Bone marrow (tissue), 2 donors: ENCODE measurements at regions not wholly inside any gene's neighbourhood (a gene's known extent, or its start where the extent isn't known, plus 50 kb on each side); places are given as distances from the start of the nearest gene placed in this dataset.

ENCODE experiments used
- DNase-seq, 2 donors: peaks; one replicate each; lab custom pipeline; 2025; lab: John Stamatoyannopoulos, UW

DNA sequence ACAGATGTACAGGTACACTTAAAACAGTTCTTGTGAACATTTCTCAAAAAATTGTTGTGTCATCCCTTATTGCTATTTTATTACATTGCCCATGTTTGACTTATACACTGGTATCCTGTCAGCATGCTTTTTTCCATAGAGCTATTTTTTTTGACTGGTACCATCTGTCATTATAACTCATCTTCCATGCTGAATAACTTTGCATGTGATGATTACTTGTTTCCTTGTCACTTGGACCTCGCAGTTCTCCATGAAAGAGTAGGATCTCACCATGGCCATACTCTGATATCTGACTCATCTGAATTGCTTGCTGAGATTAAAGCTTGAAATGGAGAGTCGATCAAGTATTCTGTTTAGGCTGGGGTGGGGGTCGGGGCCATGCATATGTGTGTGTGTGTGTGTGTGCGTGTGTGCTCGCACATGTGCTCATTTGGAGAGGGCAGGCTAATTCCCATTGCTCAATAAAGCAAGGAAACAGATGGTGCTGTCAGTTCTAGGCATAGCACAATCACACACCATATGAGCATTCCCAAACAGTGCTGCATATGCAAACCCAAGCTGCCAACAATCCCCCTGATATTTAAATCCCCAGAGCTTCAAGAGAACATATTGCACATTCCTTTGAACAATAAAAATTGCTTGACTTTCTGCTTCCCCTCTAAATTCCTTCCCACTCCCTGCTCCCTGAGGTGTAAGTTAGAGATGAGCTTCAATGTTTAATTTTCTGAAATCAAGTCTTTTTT is 62.9 kb downstream of the NHLRC3 start:
- no peak for DNase-seq

DNA sequence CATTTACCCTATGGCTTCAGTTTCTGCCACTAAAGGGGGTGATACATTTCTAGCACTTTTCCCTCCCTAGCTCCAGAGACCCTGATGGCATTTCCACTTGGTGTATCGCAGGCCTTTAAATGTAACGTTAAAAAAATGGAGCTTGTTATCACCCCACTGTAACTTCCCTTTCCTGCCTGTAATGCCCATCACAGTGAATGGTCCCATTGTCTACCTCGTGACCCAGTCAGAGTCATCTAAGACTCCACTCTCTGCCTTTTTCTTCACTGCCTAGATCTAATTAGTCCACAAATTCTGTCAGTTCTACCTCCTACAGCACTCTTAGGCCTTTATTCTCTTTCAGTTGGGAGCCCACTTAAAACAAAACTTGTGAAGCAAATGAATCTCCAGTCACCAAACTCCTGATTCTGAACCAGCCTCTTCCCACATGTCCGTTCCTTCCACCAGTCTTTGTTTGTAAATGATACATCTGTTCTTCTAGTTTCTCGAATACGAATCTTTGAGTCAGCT is 64.8 kb downstream of the NHLRC3 start:
- DNase-seq: no peak

DNA sequence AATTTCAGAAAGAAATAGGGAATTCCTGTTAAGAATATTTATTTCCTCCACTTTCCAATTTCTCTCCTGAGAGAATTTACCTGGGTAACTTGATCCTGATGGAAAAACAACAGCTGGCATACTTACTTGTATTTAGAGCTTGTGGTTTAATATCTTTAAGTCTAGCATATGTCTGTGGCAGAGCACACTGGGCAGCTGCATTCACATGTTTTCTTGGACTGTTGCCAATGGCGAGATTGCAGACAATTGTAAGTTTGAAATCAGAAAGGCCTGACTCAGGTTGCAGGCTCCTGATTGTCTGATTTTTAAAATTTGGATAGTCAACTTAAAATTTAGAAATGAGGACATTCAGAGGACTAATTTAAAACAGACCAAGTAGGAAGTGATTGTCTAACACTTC is 66.9 kb downstream of the NHLRC3 start:
- DNase-seq: no peak

DNA sequence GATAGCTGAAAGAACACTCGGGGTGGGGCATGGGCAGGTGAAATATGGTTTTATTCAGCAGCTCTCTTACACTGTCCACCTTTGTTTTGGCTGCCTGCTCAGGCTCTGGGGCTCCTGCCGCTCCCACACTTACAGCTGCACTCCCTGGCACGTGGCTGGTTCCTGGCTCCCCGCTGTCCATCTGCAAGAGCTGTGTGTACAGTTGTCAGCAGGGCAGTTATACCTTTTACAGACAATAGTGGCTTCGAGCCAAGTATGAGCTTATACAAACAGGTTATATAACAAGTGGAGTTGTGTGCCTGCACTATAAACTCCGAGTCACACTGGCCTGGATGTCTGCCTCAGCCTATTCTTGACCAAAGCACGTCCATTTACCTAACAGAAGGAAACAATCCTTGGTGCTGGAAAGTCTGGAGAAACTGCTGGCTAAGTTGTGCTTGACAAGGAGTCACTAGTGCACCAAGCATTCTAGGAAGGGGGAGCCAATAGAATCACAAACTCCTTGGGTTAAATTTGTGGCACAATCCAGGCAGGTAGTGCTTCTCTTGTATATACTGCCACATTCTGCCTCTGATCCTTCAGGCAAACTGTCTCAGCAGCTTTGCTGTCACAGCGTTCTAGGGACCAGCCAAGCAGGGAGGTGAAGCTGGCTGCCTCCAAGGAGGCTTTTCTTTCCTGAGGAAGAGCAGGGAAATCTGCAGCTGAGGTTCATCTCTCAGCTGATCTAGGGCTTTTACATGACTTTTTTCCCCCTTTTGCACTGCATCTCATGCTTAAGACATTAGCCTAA is 68.2 kb downstream of the NHLRC3 start:
- no peak for DNase-seq

DNA sequence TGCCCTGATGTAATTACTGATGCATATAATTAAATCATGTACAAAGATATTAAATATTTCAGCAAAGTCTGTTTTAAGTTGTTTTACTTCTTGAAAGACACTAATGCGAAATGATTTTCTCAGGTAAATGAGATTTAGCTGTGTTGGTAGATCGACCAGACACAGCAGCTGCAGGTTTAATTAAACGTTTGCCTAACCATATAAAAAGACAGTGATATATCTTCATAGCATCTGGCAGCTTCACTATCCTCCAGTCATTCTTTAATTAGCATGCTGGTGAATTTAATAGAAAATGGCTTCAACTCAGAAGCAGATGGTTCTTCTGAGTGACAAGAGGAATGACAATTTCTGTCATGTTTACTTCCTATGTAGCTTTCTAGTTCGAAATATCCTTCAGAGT is 69.3 kb downstream of the NHLRC3 start:
- no peak for DNase-seq

DNA sequence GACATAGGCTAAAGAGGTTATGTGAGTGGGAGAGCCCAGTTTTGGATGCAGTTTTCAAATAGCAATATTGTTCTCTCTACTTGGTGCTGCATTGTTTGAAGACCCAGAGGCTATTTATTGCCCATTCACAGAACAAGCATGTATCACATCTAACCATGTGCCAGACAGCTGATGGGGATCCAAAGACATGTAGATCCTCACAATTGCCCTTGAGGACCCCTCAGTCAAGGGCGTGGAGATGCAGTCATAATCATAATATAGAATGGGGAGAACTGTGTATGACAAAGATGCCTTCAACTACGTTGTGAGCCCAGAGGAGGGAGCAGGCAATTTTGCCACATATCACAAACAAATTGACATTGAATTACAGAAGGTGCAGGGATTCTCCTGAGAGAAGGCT is 70.5 kb downstream of the NHLRC3 start:
- no peak for DNase-seq

DNA sequence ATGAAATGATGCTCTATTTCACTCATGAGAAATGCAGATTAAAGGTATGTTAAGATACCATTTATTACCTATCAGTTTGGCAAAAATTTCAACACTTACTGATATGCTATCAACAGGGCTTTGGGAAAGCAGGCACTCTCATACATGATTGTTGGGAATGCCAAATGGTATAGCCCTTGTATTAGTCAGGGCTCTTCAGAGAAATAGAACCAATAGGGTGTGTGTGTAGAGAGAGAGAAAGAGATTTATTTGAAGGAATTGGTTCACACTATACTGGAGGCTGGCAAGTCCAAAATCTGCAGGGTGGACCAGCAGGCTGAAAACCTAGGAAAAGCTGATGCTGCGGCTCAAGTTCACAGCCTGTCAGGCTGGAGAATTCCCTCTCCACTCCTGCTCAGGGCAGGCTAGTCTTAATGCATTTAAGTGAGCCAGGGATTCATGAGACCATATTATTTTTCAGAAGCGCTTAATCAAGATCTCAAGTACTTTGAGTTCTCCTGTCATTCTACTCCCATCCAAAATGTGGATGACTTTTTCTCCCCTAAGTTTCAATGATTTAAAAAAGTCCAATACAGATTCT is 72.4 kb downstream of the NHLRC3 start:
- DNase-seq: no peak

DNA sequence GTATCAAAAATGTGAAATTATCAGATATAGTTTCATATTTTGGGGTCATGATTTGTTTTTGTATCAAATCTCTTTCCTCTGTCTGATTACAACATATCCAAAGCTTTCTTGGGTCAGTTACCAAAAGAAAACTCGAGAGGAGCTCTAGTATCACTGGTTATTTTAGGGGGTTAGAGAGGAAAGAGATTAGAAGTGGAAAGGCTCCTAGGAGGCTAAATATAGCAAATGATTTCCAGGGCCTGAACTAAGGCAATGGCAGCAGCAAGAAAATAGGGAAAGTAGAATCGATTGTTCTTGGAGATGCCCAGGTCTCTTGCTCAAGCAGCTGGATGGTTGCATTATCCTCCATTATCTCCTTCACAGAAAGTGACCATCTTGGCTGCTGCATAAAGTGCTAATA is 72.9 kb downstream of the NHLRC3 start:
- DNase-seq: no peak

DNA sequence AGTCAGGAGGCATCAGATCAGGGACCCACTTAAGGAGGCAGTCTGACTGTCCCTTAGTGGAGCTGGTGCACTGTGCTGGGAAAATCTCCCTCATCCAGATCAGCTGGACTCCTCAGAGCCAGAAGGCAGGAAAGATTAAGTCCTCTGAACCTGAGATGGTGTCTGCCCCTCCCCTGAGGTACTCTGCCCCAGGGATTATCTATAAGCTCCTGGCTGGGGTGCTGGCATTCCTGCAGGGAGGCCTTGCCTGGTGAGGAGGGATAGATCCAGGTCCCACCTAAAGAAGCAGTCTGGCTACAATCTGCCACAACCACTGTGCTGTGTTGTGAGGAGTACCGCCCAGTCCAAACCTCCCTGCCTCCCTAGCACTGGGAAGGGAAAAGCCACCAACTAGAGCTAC is 81.2 kb downstream of the NHLRC3 start:
- DNase-seq: no peak

DNA sequence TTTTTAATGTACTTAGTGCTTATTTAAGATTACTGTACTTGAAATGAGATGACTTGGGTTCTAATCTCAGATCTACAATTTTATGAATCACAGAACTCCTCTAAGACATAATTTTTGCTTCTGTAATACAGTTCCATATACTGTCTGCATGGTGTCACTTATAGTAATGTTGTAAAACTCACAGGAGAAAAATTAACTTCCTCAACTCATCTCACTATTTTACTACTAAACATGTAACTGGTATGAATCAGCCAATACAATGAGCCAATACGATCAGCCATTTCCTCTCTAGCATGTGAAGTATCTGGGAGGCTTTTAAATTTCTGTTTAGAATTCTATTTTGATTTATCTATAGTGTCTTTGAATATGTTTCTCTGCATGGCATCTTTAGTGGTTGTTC is 85.3 kb downstream of the NHLRC3 start:
- no peak for DNase-seq

DNA sequence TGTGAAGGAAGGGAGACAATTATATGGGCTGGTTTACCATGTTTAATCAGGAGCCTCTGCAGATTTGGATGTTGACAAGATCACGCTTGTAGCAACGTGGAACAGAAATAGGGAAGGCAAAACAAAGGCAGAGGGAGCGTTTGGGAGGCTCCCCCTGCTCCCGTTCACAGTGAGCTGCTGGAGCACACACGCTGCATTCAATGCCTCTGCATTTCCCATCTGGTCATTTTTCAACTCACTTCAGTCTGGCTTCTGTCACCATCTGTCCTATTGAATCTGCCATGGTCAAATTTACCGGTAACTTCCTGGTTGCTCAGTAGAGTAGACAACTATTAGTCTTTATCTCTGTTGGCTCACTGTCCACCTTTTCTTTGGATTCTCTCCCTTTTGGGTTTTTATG is 91.0 kb downstream of the NHLRC3 start:
- DNase-seq: no peak

DNA sequence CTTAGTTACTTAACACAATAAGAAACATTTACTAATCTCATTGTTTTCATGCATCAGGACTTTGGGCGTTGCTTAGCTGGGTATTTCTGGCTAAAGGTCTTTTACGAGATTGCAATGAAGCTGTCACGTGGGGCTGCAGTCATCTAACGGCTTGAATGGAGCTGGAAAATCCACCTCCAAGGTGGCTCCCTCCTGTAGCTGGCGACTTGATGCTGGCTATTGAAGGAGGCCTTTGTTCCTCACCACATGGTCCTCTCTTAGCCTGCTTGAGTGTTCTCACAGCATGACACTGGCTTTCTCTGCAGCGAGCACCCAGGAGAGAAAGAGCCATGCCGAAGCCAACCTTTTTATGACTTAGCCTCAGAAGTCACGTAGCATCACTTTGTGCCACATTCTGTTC is 92.0 kb downstream of the NHLRC3 start:
- no peak for DNase-seq

DNA sequence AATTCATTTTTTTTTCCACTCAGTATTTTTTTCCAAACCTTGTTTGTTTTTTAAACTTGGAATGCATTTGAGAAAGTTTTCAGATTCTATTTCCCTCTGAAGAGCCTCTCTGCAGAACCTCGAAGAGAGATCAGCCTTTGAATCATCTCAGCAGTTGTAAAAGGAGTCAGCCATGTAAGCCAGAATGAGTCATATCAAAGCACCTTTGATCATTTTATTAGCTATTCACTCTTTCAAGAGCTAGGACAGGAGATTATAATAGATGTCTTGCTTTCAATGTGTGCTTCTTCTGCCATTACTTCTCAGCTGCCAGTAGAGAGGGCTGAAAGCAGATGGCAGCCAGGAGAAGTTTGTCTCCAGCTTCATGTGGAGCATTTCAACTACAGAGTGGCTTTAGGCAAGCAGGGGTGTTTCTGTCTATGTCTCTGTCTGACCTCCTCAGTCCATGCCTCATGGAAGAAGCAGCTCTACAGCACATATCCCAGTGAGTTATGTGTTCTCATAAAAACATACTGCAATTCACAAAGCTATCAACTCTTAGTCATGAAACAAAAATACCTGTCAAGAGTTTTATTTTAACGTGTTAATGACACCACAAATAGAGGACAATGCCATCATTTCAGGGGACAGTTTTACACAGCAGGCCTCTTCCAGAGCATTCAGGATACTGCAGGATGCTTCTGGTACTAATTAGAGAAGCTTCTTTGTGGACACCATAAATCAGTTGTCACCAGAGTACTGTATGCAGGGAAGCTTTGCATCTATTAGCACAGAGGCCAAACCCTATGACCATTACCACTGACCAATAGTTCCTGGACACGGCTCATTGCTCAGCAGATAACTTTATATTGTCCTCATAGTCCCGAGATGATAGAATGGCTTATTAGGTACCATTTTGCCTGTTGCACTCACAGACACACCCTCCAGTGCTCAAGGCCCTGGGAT is 94.3 kb downstream of the NHLRC3 start:
- no peak for DNase-seq

DNA sequence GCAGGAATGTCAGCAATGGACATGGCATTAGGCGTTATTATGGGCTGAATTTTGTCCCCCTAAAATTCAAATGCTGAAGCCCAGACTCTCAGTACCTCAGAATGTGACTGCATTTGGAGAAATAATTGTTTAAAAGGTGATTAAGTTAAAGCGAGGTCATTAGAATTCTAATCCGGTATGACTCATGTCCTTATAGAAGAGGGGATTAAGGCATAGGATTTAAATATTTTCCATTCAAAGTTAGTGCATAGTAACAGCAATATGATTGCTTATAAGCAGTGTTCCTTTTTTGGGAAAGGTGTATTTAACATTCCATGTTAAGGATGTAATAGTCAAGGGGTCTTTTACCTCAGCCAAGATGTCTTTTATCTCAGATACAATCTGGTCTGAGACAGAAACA is 95.5 kb downstream of the NHLRC3 start:
- DNase-seq: no peak

DNA sequence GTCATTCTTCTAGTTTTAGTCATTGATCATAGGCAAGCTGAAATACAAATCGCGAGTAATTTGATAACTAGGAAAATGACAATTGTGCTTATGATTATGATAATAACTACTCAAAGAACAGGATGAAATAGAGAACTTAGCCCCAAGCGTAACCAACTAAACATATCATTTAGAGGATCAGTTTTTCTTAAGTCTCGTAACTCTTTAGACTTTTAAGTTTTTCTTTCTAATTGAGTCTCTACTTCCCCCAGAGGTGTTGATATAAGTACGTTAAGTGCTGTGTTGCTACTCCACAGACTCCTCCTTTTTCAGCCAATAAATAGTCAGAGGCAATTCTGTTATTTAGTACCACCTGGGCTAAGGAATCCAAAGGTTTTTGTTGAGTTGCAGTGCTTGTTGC is 96.3 kb downstream of the NHLRC3 start:
- DNase-seq: no peak

DNA sequence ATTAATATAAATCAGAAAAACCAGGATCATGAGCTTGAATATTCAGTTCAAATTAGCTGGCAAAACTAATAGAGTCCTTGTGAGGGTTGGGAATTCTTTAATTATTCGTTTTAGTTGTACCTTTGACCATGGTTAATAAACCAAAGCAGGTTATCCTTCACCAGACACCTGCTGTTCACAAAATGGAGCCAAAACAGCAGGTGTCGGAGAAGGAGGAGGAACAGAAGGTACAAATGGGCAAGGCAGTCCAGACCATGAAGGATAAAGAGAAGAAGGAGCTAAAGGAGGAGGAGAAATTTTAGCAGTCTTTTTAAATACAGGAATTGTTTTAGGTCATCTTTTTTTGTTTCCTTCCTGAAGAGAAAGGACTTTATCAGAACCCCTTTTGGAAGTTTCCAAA is 106.1 kb downstream of the NHLRC3 start:
- DNase-seq: no peak

DNA sequence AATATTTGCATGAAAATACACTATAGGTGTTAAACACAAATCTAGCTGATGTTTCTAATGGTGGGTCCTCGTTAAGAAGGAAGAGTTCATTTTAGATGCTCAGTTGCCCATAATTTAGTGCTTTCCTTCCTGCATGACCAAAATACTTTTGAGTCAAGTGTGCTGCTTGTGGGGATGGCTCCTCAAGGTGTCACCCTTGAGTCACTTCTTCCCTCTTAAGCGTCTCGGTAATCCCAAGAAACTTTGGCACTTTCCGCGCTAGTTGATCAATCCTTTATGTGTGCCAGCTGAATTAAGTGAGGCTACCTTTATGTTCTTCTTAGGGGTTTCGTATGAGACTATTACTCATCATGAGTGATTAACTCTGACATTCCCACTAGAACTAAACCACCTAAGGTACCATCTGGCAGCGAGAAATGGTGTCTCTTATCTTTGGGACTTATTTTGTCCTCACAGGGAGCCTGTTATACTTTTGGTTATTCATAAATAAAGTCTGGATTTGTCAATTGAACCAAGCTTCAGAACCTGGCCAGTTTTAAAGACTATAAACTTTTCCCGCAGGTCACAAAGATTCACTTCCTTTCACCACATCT is 106.8 kb downstream of the NHLRC3 start:
- DNase-seq: no peak

DNA sequence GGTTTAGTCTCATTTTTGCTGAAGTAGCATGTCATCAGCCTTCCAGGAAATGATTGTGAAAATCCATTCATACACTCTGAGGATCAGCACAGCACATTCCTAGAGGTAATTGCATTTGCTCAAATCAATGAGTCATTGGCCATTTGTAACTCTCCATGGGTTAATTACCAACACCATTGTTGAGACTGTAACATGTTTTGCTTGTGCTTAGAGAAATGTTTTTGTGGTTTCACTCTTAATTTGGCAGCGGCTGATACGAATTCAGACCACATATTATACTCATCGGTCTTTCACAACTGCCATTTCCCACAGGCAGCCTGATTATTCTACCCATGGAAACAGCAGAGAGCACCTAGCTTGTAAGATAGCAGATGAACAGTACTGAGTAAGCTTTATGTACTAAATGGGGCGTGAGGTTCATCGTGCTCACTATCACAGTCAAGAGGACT is 110.3 kb downstream of the NHLRC3 start:
- no peak for DNase-seq

DNA sequence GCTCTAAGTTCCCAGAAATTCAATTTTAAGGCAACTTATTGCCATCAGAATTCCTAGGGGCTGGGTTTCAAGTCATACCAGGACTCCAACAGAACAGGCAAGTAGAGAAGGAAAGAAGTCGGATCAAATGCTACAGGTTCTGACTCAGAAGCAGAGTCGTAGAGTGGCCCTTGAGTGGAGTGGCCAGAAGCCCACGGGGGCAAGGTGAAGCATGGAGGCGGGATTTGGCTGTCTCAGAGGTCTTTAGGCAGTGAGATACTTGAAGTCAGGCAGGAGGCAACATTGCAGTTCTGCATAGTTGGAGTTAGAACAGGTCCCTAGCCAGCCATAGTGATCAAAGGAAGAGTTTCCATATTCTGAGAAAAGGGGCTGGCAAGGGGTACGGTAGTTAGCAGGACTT is 111.6 kb downstream of the NHLRC3 start:
- DNase-seq: no peak

DNA sequence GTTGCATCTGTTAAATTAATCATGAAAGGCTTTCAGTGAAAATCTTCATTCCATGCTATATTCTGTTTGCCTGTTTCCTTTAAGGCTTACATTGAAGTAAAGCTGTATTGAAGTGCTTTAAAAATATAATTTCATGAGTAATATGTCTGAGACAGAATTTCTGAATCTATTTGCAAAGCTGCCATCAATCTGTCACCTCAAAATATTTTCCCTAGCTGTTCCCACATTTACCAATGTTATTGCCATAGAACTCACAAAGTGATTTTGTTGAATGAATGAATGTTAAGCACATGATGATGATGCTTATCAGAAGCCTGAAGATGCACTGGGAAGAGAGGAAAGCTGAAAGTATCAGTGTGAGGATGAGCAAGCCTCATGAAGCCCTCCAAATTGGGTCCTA is 115.8 kb downstream of the NHLRC3 start:
- DNase-seq: no peak

DNA sequence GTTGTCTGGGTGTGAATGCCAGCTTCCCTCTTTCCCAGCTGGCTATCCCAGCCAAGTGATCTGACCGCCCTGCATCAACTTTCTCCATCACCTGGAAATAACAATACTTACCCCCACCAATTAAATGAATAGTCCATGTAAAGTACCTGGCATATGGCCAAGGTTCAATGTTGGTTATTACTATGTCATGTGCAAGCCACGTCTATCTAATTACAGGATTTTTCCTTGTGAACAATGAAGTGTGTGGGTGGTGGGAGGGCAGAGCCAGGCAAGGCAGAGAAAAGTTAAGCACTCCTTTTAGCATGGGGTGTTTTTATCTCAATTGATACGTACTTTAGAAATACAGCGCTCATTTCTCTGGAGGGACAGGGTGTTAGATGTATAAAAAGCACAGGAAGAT is 121.1 kb downstream of the NHLRC3 start:
- no peak for DNase-seq
